ENCODE measurements at regions not wholly inside any gene's neighbourhood (a gene's known extent, or its start where the extent isn't known, plus 50 kb on each side); places are given as distances from the start of the nearest gene placed in this dataset.

DNA sequence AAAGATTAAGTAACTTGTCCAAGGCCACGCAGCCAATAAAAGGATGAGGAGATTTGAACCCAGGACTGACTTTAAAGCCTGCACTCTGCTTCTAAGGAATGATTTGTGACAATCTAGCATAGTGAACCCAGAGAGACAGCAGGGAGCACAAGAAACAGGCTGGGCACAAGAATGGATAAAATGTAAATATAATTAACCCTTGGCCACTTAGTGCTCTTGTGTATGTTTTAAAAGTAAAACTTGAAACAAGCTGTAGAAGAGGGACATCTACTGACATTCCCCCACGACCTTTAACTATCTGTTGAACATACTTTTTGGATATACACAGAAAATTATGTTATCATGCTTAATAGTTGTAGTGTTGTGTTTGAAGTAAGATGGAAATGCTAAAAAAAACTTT, 141.9 kb upstream of the PMFBP1 start:
- Histone ChIP-seq H3K9ac (ENCODE audit: low read length) (no peak overlapping the region), H3K36me3 (ENCODE audit: control insufficient read depth in 1 of 2, insufficient read depth in 2 of 2, low read length in 2 of 2) (no peaks in the 10 kb centered on the region), H3K79me2 (ENCODE audit: insufficient read depth, low read length) (no peaks in the 10 kb centered on the region), H2AFZ (ENCODE audit: low read depth, low read length, poor library complexity, severe bottlenecking) (no peak overlapping the region), H3K27me3 (ENCODE audit: insufficient read depth, low read length) (no peaks in the 10 kb centered on the region), H3K9me3 (ENCODE audit: control insufficient read depth in 1 of 2, insufficient read depth in 1 of 2, low read depth in 1 of 2, low read length in 2 of 2) (no peaks in the 10 kb centered on the region), H3K27ac (ENCODE audit: low read depth, low read length) (no peak overlapping the region), H3K4me3 (replicated peaks in 1 of 2; ENCODE audit: low read depth in 1 of 2, low read length in 2 of 2) (no peak overlapping the region), H3K4me1 (ENCODE audit: control insufficient read depth in 1 of 2, insufficient read depth in 2 of 2, low read length in 2 of 2) (no peaks in the 10 kb centered on the region; a peak in 1 of 4 replicates), H4K20me1 (ENCODE audit: insufficient read depth) (no peaks in the 10 kb centered on the region), H3K9me2 (ENCODE audit: insufficient read depth) (no peaks in the 10 kb centered on the region), H3K4me2 (ENCODE audit: low read length) (no peak overlapping the region)
- ChIA-PET POLR2A (no interaction called here), RAD21 (ENCODE audit: low non-redundant PET in 1 of 2, low total read pairs in 2 of 2, uncharacterized antibody in 2 of 2, unreplicated experiment in 2 of 2) (no interaction called here), CTCF (no interaction called here)
- intact Hi-C loops (cut with micrococcal nuclease): no loop called here
- BruUV-seq (replicated peaks): no TSS peak
- no peak for DNase-seq (ENCODE audit: low read depth, low spot score)
- ATAC-seq: no peak
- TF ChIP-seq CBX3 (IDR thresholded peaks at IDR 0.05; ENCODE audit: low read depth): no peak

DNA sequence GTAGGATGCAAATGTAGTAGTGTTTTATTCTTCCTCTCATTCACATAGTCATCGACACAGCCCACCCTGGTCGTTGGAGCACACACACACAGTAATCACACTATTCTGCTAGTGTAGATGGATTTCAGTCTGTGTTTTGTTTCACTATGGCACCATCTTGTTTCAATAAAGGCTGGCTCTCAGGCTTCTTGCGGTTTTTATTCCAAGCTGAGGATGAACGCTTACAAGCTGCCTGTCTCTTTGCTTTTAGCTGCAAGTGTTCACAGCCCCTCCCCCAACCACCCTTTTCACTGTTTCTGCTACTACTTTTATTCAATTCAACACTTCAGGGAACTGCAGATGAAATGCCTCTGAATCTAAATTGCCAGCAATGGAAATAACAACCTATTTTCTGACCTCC, 140.9 kb upstream of the PMFBP1 start:
- Histone ChIP-seq H2AFZ (ENCODE audit: low read depth, low read length, poor library complexity, severe bottlenecking) (no peak overlapping the region), H3K9me2 (ENCODE audit: insufficient read depth) (no peaks in the 10 kb centered on the region), H3K79me2 (ENCODE audit: insufficient read depth, low read length) (no peaks in the 10 kb centered on the region), H3K9ac (ENCODE audit: low read length) (no peak overlapping the region), H3K27me3 (ENCODE audit: insufficient read depth, low read length) (no peaks in the 10 kb centered on the region), H3K27ac (ENCODE audit: low read depth, low read length) (no peak overlapping the region), H3K9me3 (ENCODE audit: control insufficient read depth in 1 of 2, insufficient read depth in 1 of 2, low read depth in 1 of 2, low read length in 2 of 2) (no peaks in the 10 kb centered on the region), H3K4me1 (ENCODE audit: control insufficient read depth in 1 of 2, insufficient read depth in 2 of 2, low read length in 2 of 2) (no peaks in the 10 kb centered on the region; a peak in 1 of 4 replicates), H3K36me3 (ENCODE audit: control insufficient read depth in 1 of 2, insufficient read depth in 2 of 2, low read length in 2 of 2) (no peaks in the 10 kb centered on the region), H3K4me2 (ENCODE audit: low read length) (no peak overlapping the region), H3K4me3 (replicated peaks in 1 of 2; ENCODE audit: low read depth in 1 of 2, low read length in 2 of 2) (no peak overlapping the region), H4K20me1 (ENCODE audit: insufficient read depth) (no peaks in the 10 kb centered on the region)
- intact Hi-C loops (cut with micrococcal nuclease): no loop called here
- DNase-seq (ENCODE audit: low read depth, low spot score): no peak
- POLR2A ChIA-PET: no interaction called here
- BruUV-seq (replicated peaks): no TSS peak
- TF ChIP-seq, protein P1, sequence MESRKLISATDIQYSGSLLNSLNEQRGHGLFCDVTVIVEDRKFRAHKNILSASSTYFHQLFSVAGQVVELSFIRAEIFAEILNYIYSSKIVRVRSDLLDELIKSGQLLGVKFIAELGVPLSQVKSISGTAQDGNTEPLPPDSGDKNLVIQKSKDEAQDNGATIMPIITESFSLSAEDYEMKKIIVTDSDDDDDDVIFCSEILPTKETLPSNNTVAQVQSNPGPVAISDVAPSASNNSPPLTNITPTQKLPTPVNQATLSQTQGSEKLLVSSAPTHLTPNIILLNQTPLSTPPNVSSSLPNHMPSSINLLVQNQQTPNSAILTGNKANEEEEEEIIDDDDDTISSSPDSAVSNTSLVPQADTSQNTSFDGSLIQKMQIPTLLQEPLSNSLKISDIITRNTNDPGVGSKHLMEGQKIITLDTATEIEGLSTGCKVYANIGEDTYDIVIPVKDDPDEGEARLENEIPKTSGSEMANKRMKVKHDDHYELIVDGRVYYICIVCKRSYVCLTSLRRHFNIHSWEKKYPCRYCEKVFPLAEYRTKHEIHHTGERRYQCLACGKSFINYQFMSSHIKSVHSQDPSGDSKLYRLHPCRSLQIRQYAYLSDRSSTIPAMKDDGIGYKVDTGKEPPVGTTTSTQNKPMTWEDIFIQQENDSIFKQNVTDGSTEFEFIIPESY (IDR thresholded peaks at IDR 0.05; ENCODE audit: extremely low read depth, insufficient replicate concordance, low read length): no peak
- TF ChIP-seq EZH2phosphoT487 (IDR thresholded peaks at IDR 0.05; ENCODE audit: borderline replicate concordance) (no peak), RAD21 (IDR thresholded peaks at IDR 0.05; ENCODE audit: low read depth) (no peak), SRF (IDR thresholded peaks at IDR 0.05; ENCODE audit: low read depth) (no peak)
- no peak for ATAC-seq
- CTCF ChIA-PET: no interaction called here
- RAD21 ChIA-PET (ENCODE audit: low non-redundant PET in 1 of 2, low total read pairs in 2 of 2, uncharacterized antibody in 2 of 2, unreplicated experiment in 2 of 2): no interaction called here

Measured in HCT116 (cell line).